Testis (tissue), 2 donors: ENCODE measurements at regions not wholly inside any gene's neighbourhood (a gene's known extent, or its start where the extent isn't known, plus 50 kb on each side); places are given as distances from the start of the nearest gene placed in this dataset.

ENCODE experiments used
- DNase-seq: peaks from one replicate; pipeline ENCODE4 v3.0.0-alpha.2; 2019
- H3K27ac ChIP-seq, 2 donors: fragments of 200-600 bp; sonication (generic); one replicate each; pipeline ENCODE4 v1.5.1; 2019
- H3K27me3 ChIP-seq: fragments of 200-600 bp; sonication (generic); one replicate; pipeline ENCODE4 v1.5.1; 2019
- H3K36me3 ChIP-seq: fragments of 200-600 bp; sonication (generic); one replicate; pipeline ENCODE4 v1.5.1; 2017; ENCODE audit warnings: low read depth; ENCODE audit errors: missing control alignments
- H3K4me1 ChIP-seq: fragments of 200-600 bp; sonication (generic); one replicate; pipeline ENCODE4 v1.5.1; 2019
- H3K4me3 ChIP-seq, 2 donors: fragments of 200-600 bp; sonication (generic); one replicate each; pipeline ENCODE4 v1.5.1; 2017 to 2019
- H3K9me3 ChIP-seq: fragments of 200-600 bp; sonication (generic); one replicate; pipeline ENCODE4 v1.5.1; 2017
- CTCF ChIP-seq, 3 experiments: fragments of 450-650 bp in 2 of 3; fragments of 200-600 bp in 1 of 3; sonication (generic) in 1 of 3; IDR thresholded peaks; one replicate each; pipeline ENCODE4 v1.5.1; 2016 to 2019; ENCODE audit warnings: antibody characterized with exemption in 3 of 3, mild to moderate bottlenecking in 2 of 3, moderate library complexity in 1 of 3
- POLR2A ChIP-seq: fragments of 450-650 bp; IDR thresholded peaks from one replicate; pipeline ENCODE4 v1.6.1; 2017; ENCODE audit warnings: antibody characterized with exemption, mild to moderate bottlenecking, moderate library complexity
- WGBS, 2 donors: methylation state at CpG; one replicate each; pipeline ENCODE4 v1.1.5; 2018; 5-methylcytosine and 5-hydroxymethylcytosine counted together
- intact Hi-C: fragments of 100-400 bp; cut with DNase I; formaldehyde crosslinking; loops from one replicate; pipeline ENCODE4 v1.15.1; 2023; ENCODE audit warnings: low total_unique reads

- H3K4me3 ChIP-seq, result no peak overlapping the region
- TF ChIP-seq POLR2A, result no peak
- no peak for TF ChIP-seq CTCF (IDR thresholded peaks at IDR 0.05)
- no peak overlapping the region for H3K27ac ChIP-seq
- H3K9me3 ChIP-seq, result no peaks in the 10 kb centered on the region
- H3K27me3 ChIP-seq, result no peaks in the 10 kb centered on the region
- WGBS, 2 donors, result 47 to 50% methylated on average over 8 of the region's 8 CpGs
- H3K36me3 ChIP-seq, result no peaks in the 10 kb centered on the region
- intact Hi-C loops, result no loop called here
- DNase-seq, result no peak
- no peaks in the 10 kb centered on the region for H3K4me1 ChIP-seq
Measured at GRCh38 chr11:30774496-30775232, 188.5 kb upstream of the MPPED2 start.

- TF ChIP-seq POLR2A, result no peak
- TF ChIP-seq CTCF (IDR thresholded peaks at IDR 0.05), result no peak
- 84 to 88% methylated on average over 4 of the region's 4 CpGs for WGBS, 2 donors
- H3K27me3 ChIP-seq, result no peaks in the 10 kb centered on the region
Measured at GRCh38 chr11:30772908-30773307, 186.8 kb upstream of the MPPED2 start.

GRCh38 chr11:30763951-30764350 lies 177.8 kb upstream of the MPPED2 start:
- DNase-seq, result no peak
- Histone ChIP-seq H3K4me3 (no peak overlapping the region), H3K36me3 (no peaks in the 10 kb centered on the region), H3K27ac (no peak overlapping the region), H3K4me1 (no peaks in the 10 kb centered on the region), H3K9me3 (no peaks in the 10 kb centered on the region), H3K27me3 (no peaks in the 10 kb centered on the region)
- WGBS, 2 donors, result 90 to 97% methylated on average over 5 of the region's 5 CpGs
- intact Hi-C loops, result no loop called here
- TF ChIP-seq CTCF (IDR thresholded peaks at IDR 0.05) (no peak), POLR2A (no peak)

More at GRCh38 chr11:30772908-30773307, 186.8 kb upstream of the MPPED2 start:
- no peaks in the 10 kb centered on the region for H3K9me3 ChIP-seq
- no peak overlapping the region for H3K4me3 ChIP-seq
- DNase-seq, result no peak
- H3K27ac ChIP-seq, result no peak overlapping the region
- H3K36me3 ChIP-seq, result no peaks in the 10 kb centered on the region
- no peaks in the 10 kb centered on the region for H3K4me1 ChIP-seq
- intact Hi-C loops, result no loop called here

- H3K27me3 ChIP-seq, result no peaks in the 10 kb centered on the region
- H3K36me3 ChIP-seq, result no peaks in the 10 kb centered on the region
- intact Hi-C loops, result no loop called here
- H3K4me1 ChIP-seq, result no peaks in the 10 kb centered on the region
- no peak for DNase-seq
- H3K9me3 ChIP-seq, result no peaks in the 10 kb centered on the region
- no peak overlapping the region for H3K27ac ChIP-seq
- WGBS, 2 donors, result 93 to 98% methylated on average over 2 of the region's 2 CpGs
- no peak overlapping the region for H3K4me3 ChIP-seq
- TF ChIP-seq CTCF (IDR thresholded peaks at IDR 0.05) (no peak), POLR2A (no peak)
Measured at GRCh38 chr11:30762188-30762587, 176.0 kb upstream of the MPPED2 start.

GRCh38 chr11:30760345-30760744 lies 174.2 kb upstream of the MPPED2 start:
- Histone ChIP-seq H3K27ac (no peak overlapping the region), H3K4me3 (no peak overlapping the region), H3K36me3 (no peaks in the 10 kb centered on the region), H3K9me3 (no peaks in the 10 kb centered on the region), H3K4me1 (no peaks in the 10 kb centered on the region), H3K27me3 (no peaks in the 10 kb centered on the region)
- intact Hi-C loops, result no loop called here
- DNase-seq, result no peak
- TF ChIP-seq POLR2A (no peak), CTCF (IDR thresholded peaks at IDR 0.05) (no peak)
